ENCODE measurements at regions not wholly inside any gene's neighbourhood (a gene's known extent, or its start where the extent isn't known, plus 50 kb on each side); places are given as distances from the start of the nearest gene placed in this dataset.

GRCh38 chr4:41856797-41857196, 78.4 kb upstream of the TMEM33 start:
- TF ChIP-seq EZH2phosphoT487 (IDR thresholded peaks at IDR 0.05; ENCODE audit: insufficient read depth, low read depth): no peak
- TF ChIP-seq EZH2 (IDR thresholded peaks at IDR 0.05; ENCODE audit: insufficient read depth, poor library complexity, severe bottlenecking): no peak

Data from GM23248 (cell line).